ENCODE measurements at regions not wholly inside any gene's neighbourhood (a gene's known extent, or its start where the extent isn't known, plus 50 kb on each side); places are given as distances from the start of the nearest gene placed in this dataset.
"Not testable (repeated sequence)": the region's sequence is repeated elsewhere in the genome, so short reads cannot be mapped to it uniquely, and the experiment has no call there.

GRCh38 chr7:128564932-128565864, 88.7 kb downstream of the METTL2B start:
- not testable (repeated sequence) for TF ChIP-seq CTCF, EZH2 (IDR thresholded peaks at IDR 0.05)
